Activated B cell treated with CpG ODN at 0.5 μM for 24 hours (primary cell): ENCODE measurements at regions not wholly inside any gene's neighbourhood (a gene's known extent, or its start where the extent isn't known, plus 50 kb on each side); places are given as distances from the start of the nearest gene placed in this dataset.
"Not testable (repeated sequence)": the region's sequence is repeated elsewhere in the genome, so short reads cannot be mapped to it uniquely, and the experiment has no call there.

Experiments
- ATAC-seq: fragments of 200-7000 bp; cut with Tn5 transposase; one replicate; pipeline ENCODE4 v1.10.0; 2021; ENCODE audit warnings: low read depth, mild to moderate bottlenecking, moderate library complexity
- CTCF ChIA-PET: fragments of 350-600 bp; sonication (Branson Sonifier 250); formaldehyde crosslinking; loops from one replicate; lab custom pipeline; 2021; ENCODE audit warnings: antibody characterized with exemption; lab: Charles Lee
- POLR2A ChIA-PET: fragments of 350-600 bp; sonication (Branson Sonifier 250); formaldehyde crosslinking; loops from one replicate; lab custom pipeline; 2021; ENCODE audit warnings: antibody characterized with exemption; lab: Charles Lee
- DNase-seq: peaks from one replicate; pipeline ENCODE4 v3.0.0; 2022
- H3K27ac Mint-ChIP-seq: one replicate; pipeline ENCODE4 v1.8.0; 2020; ENCODE audit warnings: mixed read lengths
- H3K27me3 Mint-ChIP-seq: one replicate; pipeline ENCODE4 v1.8.0; 2021; ENCODE audit warnings: mixed read lengths
- H3K36me3 Mint-ChIP-seq: one replicate; pipeline ENCODE4 v1.8.0; 2021; ENCODE audit warnings: low read depth, mixed read lengths
- H3K4me1 Mint-ChIP-seq: one replicate; pipeline ENCODE4 v1.8.0; 2021; ENCODE audit warnings: mixed read lengths
- H3K4me3 Mint-ChIP-seq: one replicate; pipeline ENCODE4 v1.8.0; 2020; ENCODE audit warnings: mild to moderate bottlenecking, mixed read lengths
- H3K9me3 Mint-ChIP-seq: one replicate; pipeline ENCODE4 v1.8.0; 2020; ENCODE audit warnings: mixed read lengths
- CTCF ChIP-seq: fragments of 200-600 bp; IDR thresholded peaks from one replicate; pipeline ENCODE4 v1.8.0; 2022; ENCODE audit warnings: antibody characterized with exemption, mild to moderate bottlenecking
- intact Hi-C: fragments of 100-400 bp; cut with micrococcal nuclease; formaldehyde crosslinking; loops from one replicate; pipeline ENCODE4 v1.15.1; 2024

GRCh38 chr18:40148960-40149359 lies 1806.1 kb upstream of the PIK3C3 start:
- intact Hi-C loops = no loop called here
- no peak for ATAC-seq
- Mint-ChIP-seq H3K27ac (no peak overlapping the region), H3K27me3 (no peaks in the 10 kb centered on the region), H3K4me1 (no peaks in the 10 kb centered on the region), H3K4me3 (no peak overlapping the region), H3K36me3 (no peaks in the 10 kb centered on the region), H3K9me3 (peaks cover 5% of the 10 kb centered on the region)
- ChIA-PET CTCF (interaction anchor here (0.7 kb wide), 1 partner anchor 12 kb away, joined by 3 read pairs; no protein-coding TSS in a partner anchor), POLR2A (no interaction called here)
- no peak for DNase-seq
- TF ChIP-seq CTCF = no peak

DNA sequence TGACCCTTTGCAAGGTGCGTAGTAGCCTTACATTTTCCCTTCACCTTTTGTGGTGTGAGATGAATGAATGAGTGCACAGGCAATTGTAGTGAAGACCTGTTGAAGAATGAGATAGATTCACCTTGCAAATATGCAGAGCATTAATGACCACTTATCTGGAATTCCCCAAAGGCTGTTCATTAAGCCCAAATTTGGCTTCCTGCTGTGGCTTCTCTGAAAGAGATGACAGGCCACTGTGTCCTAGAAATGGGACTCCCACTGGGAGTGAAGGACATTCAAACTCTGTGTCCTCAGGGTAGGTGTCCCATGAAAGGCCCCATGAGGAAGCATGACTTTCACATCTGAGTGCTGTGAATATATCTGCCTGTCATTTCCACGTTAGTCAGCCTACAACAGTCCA lies 1821.8 kb upstream of the PIK3C3 start:
- no peak overlapping the region for H3K4me3 Mint-ChIP-seq
- no peak for DNase-seq
- no peaks in the 10 kb centered on the region for H3K27me3 Mint-ChIP-seq
- intact Hi-C loops = no loop called here
- CTCF ChIA-PET = no interaction called here
- no peak for TF ChIP-seq CTCF
- H3K4me1 Mint-ChIP-seq = no peaks in the 10 kb centered on the region
- H3K9me3 Mint-ChIP-seq = peaks cover 22% of the 10 kb centered on the region
- no peak for ATAC-seq
- no peak overlapping the region for H3K27ac Mint-ChIP-seq
- no peaks in the 10 kb centered on the region for H3K36me3 Mint-ChIP-seq
- POLR2A ChIA-PET = no interaction called here

- H3K9me3 Mint-ChIP-seq = peaks cover 22% of the 10 kb centered on the region
- CTCF ChIA-PET, H3K36me3 Mint-ChIP-seq, H3K4me1 Mint-ChIP-seq, ATAC-seq, H3K27me3 Mint-ChIP-seq, DNase-seq, POLR2A ChIA-PET, H3K27ac Mint-ChIP-seq, H3K4me3 Mint-ChIP-seq, intact Hi-C loops: not testable (repeated sequence)
These were observed 1822.6 kb upstream of the PIK3C3 start for GRCh38 chr18:40132438-40132837.

GRCh38 chr18:40124107-40124506 lies 1830.9 kb upstream of the PIK3C3 start:
- TF ChIP-seq CTCF = no peak
- no peaks in the 10 kb centered on the region for H3K4me1 Mint-ChIP-seq
- DNase-seq (no peak), ATAC-seq (no peak)
- H3K4me3 Mint-ChIP-seq = no peak overlapping the region
- H3K27me3 Mint-ChIP-seq = no peaks in the 10 kb centered on the region
- ChIA-PET POLR2A (no interaction called here), CTCF (no interaction called here)
- H3K36me3 Mint-ChIP-seq = no peaks in the 10 kb centered on the region
- peaks cover 1% of the 10 kb centered on the region for H3K9me3 Mint-ChIP-seq
- H3K27ac Mint-ChIP-seq = no peak overlapping the region
- intact Hi-C loops = no loop called here

DNA sequence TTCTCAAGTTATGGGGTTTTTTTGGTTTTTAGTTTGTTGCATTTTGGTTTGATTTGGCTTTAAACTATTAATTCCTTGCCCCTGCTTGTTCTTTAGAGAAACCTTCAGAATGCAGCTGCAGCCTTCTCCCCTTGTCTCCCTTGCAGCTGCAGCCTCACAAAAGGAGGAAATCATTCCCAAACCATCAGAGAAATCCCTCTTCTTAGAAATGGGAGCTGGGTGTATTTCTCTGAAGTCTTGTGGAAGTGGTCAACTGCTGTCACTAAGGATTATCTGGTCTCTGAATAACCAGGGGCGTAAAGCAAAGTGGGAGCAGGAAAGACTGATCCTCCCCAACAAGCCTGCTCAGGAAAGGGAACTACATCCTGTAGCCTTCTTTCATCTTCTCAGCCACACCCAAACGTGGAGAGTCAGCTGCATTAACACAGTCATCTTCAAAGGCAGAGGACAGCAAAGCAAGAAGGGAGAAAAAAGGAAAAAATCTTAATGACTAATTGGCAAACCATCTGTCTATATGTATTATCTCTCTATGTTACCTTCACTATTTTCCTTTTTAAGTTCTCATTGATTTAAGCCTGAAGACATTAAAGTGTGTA lies 1834.1 kb upstream of the PIK3C3 start:
- no peaks in the 10 kb centered on the region for H3K4me1 Mint-ChIP-seq
- TF ChIP-seq CTCF = no peak
- ATAC-seq (no peak), DNase-seq (no peak)
- H3K27ac Mint-ChIP-seq = no peak overlapping the region
- peaks cover 3% of the 10 kb centered on the region for H3K9me3 Mint-ChIP-seq
- intact Hi-C loops = no loop called here
- H3K4me3 Mint-ChIP-seq = no peak overlapping the region
- CTCF ChIA-PET = no interaction called here
- H3K27me3 Mint-ChIP-seq = no peaks in the 10 kb centered on the region
- POLR2A ChIA-PET = no interaction called here
- H3K36me3 Mint-ChIP-seq = no peaks in the 10 kb centered on the region

DNA sequence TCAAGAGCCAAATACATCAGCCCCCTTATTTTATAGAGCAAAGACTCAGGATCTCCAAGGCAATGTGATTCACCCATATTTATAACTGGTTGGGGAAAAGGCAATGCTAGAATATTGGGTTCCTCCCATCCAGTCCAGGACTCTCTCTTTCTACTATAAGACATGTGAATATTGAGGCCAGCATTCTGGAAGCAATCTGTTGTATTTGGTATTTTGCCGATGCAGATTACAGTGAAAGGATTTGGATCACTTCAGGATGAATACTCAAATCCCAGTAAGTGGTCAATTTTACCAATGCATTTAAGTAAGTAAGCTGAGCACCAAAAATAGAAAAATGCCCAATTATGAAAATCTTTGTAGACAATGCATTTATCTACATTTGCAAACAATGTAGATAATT lies 1834.7 kb upstream of the PIK3C3 start:
- TF ChIP-seq CTCF = no peak
- ChIA-PET CTCF (no interaction called here), POLR2A (no interaction called here)
- no peak overlapping the region for H3K27ac Mint-ChIP-seq
- H3K9me3 Mint-ChIP-seq = peaks cover 3% of the 10 kb centered on the region
- no peak overlapping the region for H3K4me3 Mint-ChIP-seq
- ATAC-seq = no peak
- DNase-seq = no peak
- H3K27me3 Mint-ChIP-seq = no peaks in the 10 kb centered on the region
- no peaks in the 10 kb centered on the region for H3K36me3 Mint-ChIP-seq
- intact Hi-C loops = no loop called here
- no peaks in the 10 kb centered on the region for H3K4me1 Mint-ChIP-seq

GRCh38 chr18:40119581-40119980 lies 1835.5 kb upstream of the PIK3C3 start:
- intact Hi-C loops, DNase-seq, ATAC-seq, H3K36me3 Mint-ChIP-seq, CTCF ChIA-PET, H3K9me3 Mint-ChIP-seq, POLR2A ChIA-PET, H3K27me3 Mint-ChIP-seq, H3K4me3 Mint-ChIP-seq, H3K4me1 Mint-ChIP-seq, H3K27ac Mint-ChIP-seq: not testable (repeated sequence)
